ENCODE measurements at regions not wholly inside any gene's neighbourhood (a gene's known extent, or its start where the extent isn't known, plus 50 kb on each side); places are given as distances from the start of the nearest gene placed in this dataset.

- CTCF ChIA-PET = interaction anchor here (1.0 kb wide), 1 partner anchor 18 kb away, joined by 3 read pairs; no protein-coding TSS in a partner anchor
- no peaks in the 10 kb centered on the region for H3F3A ChIP-seq (replicated peaks; ENCODE audit: insufficient read depth)
These were observed 187.8 kb downstream of the NXNL2 start for GRCh38 chr9:88722753-88723152.

More at GRCh38 chr9:88722753-88723152, 187.8 kb downstream of the NXNL2 start:
- H3K27ac ChIP-seq (ENCODE audit: low read depth in 2 of 2, low read length in 1 of 2) = no peak overlapping the region
- no peaks in the 10 kb centered on the region for H3K36me3 ChIP-seq (replicated peaks in 1 of 2; ENCODE audit: control insufficient read depth in 1 of 2, insufficient read depth in 2 of 2, low read length in 1 of 2)
- no peak for DNase-seq
- H2AFZ ChIP-seq (ENCODE audit: low read depth) = no peak overlapping the region
- H3K4me2 ChIP-seq = no peak overlapping the region
- H3K79me2 ChIP-seq (ENCODE audit: insufficient read depth) = no peaks in the 10 kb centered on the region
- H3K27me3 ChIP-seq (ENCODE audit: insufficient read depth) = no peaks in the 10 kb centered on the region
- peaks cover 0 to 6% of the 10 kb centered on the region in 2 experiments; a peak in 2 of 4 replicates for H3K4me1 ChIP-seq (ENCODE audit: control insufficient read depth in 1 of 2, insufficient read depth in 2 of 2, low read depth in 1 of 2, low read length in 1 of 2)
- no peaks in the 10 kb centered on the region for H3K9me2 ChIP-seq
- H3K9me3 ChIP-seq = no peaks in the 10 kb centered on the region
- no peak overlapping the region for H3K9ac ChIP-seq
- POLR2A ChIA-PET = no interaction called here
- H4K20me1 ChIP-seq (ENCODE audit: insufficient read depth) = no peaks in the 10 kb centered on the region
- TF ChIP-seq SMC3 (IDR thresholded peaks at IDR 0.05; ENCODE audit: low read depth, low read length) (peak; percentile 72), RXRA (IDR thresholded peaks at IDR 0.05; ENCODE audit: borderline replicate concordance, low read depth) (no peak), JUND (IDR thresholded peaks at IDR 0.05) (no peak), YY1 (IDR thresholded peaks at IDR 0.05; ENCODE audit: low read depth) (no peak), RAD21 (IDR thresholded peaks at IDR 0.05; ENCODE audit: low read length) (peak; percentile 70), IRF3 (IDR thresholded peaks at IDR 0.05; ENCODE audit: low read depth, low read length) (no peak), MXI1 (IDR thresholded peaks at IDR 0.05; ENCODE audit: low read depth, low read length) (no peak), MEF2A (IDR thresholded peaks at IDR 0.05; ENCODE audit: borderline replicate concordance, low read depth) (no peak), CHD2 (IDR thresholded peaks at IDR 0.05; ENCODE audit: low read length, partially characterized antibody) (no peak), POLR2AphosphoS5 (IDR thresholded peaks at IDR 0.05; ENCODE audit: low read depth, low read length) (no peak), REST (IDR thresholded peaks at IDR 0.05; ENCODE audit: low read depth, low read length) (no peak), ZBTB33 (IDR thresholded peaks at IDR 0.05; ENCODE audit: borderline replicate concordance, low read depth) (no peak), GABPA (IDR thresholded peaks at IDR 0.05; ENCODE audit: low read depth) (no peak), USF1 (IDR thresholded peaks at IDR 0.05; ENCODE audit: borderline replicate concordance, low read depth) (no peak), ELF1 (IDR thresholded peaks at IDR 0.05) (no peak), NFIC (IDR thresholded peaks at IDR 0.05; ENCODE audit: borderline replicate concordance) (0 out of 2 replicates have a peak, but pooled peaks have one; percentile 13), TEAD4 (IDR thresholded peaks at IDR 0.05; ENCODE audit: borderline replicate concordance, insufficient read depth) (no peak), PBX3 (IDR thresholded peaks at IDR 0.05) (no peak), SIN3A (IDR thresholded peaks at IDR 0.05; ENCODE audit: borderline replicate concordance, low read depth, low read length) (no peak), EP300 (IDR thresholded peaks at IDR 0.05; ENCODE audit: borderline replicate concordance in 1 of 2, low read depth in 1 of 2, low read length in 1 of 2) (no peak), MAX (IDR thresholded peaks at IDR 0.05; ENCODE audit: low read depth) (no peak), FOSL2 (IDR thresholded peaks at IDR 0.05; ENCODE audit: borderline replicate concordance, low read depth) (no peak), CTCF (IDR thresholded peaks at IDR 0.05) (peak; percentile 65)
- H3K4me3 ChIP-seq (ENCODE audit: low read depth in 2 of 2, low read length in 1 of 2) = no peak overlapping the region
- WGBS (ENCODE audit: low lambda C conversion rate) = 83% methylated on average over 2 of the region's 2 CpGs
